ENCODE measurements at regions not wholly inside any gene's neighbourhood (a gene's known extent, or its start where the extent isn't known, plus 50 kb on each side); places are given as distances from the start of the nearest gene placed in this dataset.
A peak's percentile ranks its signal among the peaks of the same experiment; 100 is the strongest.

DNA sequence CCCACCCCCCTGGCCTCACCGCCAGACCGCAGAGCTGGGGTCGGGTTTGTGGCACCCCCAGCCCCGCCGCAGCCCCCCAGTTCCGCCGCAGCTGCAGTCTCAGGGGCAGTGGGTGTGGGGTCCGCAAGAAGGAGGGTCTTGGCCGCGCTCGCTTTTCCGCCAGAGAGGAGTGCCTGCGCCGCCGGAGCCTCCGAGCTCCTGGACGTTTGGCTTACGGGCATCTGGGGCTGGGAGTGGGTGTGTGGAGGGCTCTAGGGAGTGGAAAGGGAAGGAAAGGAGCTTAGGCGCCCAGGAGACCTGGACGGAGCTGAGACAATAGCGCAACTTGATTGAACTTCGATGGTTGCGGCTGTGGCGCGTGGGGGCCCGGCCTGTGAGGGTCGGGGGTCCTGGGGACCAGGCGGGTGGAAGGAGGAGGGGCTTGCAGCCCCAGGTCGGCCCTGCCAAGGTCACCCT is 88.8 kb upstream of the IPO9 start:
- TF ChIP-seq, protein P1, sequence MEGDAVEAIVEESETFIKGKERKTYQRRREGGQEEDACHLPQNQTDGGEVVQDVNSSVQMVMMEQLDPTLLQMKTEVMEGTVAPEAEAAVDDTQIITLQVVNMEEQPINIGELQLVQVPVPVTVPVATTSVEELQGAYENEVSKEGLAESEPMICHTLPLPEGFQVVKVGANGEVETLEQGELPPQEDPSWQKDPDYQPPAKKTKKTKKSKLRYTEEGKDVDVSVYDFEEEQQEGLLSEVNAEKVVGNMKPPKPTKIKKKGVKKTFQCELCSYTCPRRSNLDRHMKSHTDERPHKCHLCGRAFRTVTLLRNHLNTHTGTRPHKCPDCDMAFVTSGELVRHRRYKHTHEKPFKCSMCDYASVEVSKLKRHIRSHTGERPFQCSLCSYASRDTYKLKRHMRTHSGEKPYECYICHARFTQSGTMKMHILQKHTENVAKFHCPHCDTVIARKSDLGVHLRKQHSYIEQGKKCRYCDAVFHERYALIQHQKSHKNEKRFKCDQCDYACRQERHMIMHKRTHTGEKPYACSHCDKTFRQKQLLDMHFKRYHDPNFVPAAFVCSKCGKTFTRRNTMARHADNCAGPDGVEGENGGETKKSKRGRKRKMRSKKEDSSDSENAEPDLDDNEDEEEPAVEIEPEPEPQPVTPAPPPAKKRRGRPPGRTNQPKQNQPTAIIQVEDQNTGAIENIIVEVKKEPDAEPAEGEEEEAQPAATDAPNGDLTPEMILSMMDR (conservative IDR thresholded peaks at IDR 0.05; ENCODE audit: low read depth, low read length) = no peak
- no peak for TF ChIP-seq EZH2 (IDR thresholded peaks at IDR 0.05; ENCODE audit: borderline replicate concordance, low read depth, low read length, poor library complexity, severe bottlenecking)
- no peaks in the 10 kb centered on the region for H3K9me3 ChIP-seq (ENCODE audit: low read depth, low read length, poor library complexity, severe bottlenecking)
- no peak overlapping the region for H3K27ac ChIP-seq (ENCODE audit: low read depth, low read length, poor library complexity, severe bottlenecking)
- no peak for DNase-seq (ENCODE audit: low spot score)
- intact Hi-C loops (cut with micrococcal nuclease; ENCODE audit: unreplicated experiment) = no loop called here
- H3K4me3 ChIP-seq (ENCODE audit: low read depth, low read length, poor library complexity, severe bottlenecking) = peak overlapping the region; percentile 39
- H3K36me3 ChIP-seq (ENCODE audit: insufficient read depth, low read length, poor library complexity, severe bottlenecking) = no peaks in the 10 kb centered on the region
- H3K27me3 ChIP-seq (replicated peaks; ENCODE audit: insufficient read depth, low read depth, low read length, poor library complexity) = no peaks in the 10 kb centered on the region
- ChIA-PET CTCF (no interaction called here), POLR2A (ENCODE audit: low non-redundant PET) (no interaction called here)
- H3K4me1 ChIP-seq (ENCODE audit: insufficient read depth, low read length, poor library complexity, severe bottlenecking) = peaks cover 31% of the 10 kb centered on the region
- BruUV-seq (replicated peaks) = no TSS peak

DNA sequence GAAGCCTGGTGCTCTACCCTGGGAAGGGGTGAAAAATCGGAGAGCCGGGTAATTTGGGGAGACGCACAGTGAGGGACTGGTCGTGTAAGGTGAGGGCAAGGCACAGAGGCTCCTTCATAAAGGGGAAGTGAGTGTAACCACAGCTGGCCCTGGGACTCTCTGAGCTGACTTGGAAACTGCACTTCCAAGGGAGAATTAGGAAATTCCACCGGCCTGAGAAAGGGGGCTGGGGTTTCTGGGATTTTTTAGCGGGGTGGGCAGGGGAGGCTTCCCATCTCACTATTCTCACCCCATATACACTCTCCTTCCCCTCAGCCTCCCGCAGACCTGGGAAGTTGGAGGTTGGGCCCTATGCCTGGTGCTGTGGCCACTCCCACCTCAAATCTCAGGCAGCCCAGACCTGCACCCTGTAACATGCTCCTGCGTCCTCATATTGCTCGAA is 88.3 kb upstream of the IPO9 start:
- TF ChIP-seq EZH2 (IDR thresholded peaks at IDR 0.05; ENCODE audit: borderline replicate concordance, low read depth, low read length, poor library complexity, severe bottlenecking) = no peak
- TF ChIP-seq, protein P1 (conservative IDR thresholded peaks at IDR 0.05; ENCODE audit: low read depth, low read length) = no peak
- CTCF ChIA-PET = no interaction called here
- no peaks in the 10 kb centered on the region for H3K36me3 ChIP-seq (ENCODE audit: insufficient read depth, low read length, poor library complexity, severe bottlenecking)
- no peaks in the 10 kb centered on the region for H3K27me3 ChIP-seq (replicated peaks; ENCODE audit: insufficient read depth, low read depth, low read length, poor library complexity)
- H3K27ac ChIP-seq (ENCODE audit: low read depth, low read length, poor library complexity, severe bottlenecking) = no peak overlapping the region
- no peak overlapping the region for H3K4me3 ChIP-seq (ENCODE audit: low read depth, low read length, poor library complexity, severe bottlenecking)
- intact Hi-C loops (cut with micrococcal nuclease; ENCODE audit: unreplicated experiment) = no loop called here
- no TSS peak for BruUV-seq (replicated peaks)
- H3K9me3 ChIP-seq (ENCODE audit: low read depth, low read length, poor library complexity, severe bottlenecking) = no peaks in the 10 kb centered on the region
- DNase-seq (ENCODE audit: low spot score) = no peak
- peaks cover 31% of the 10 kb centered on the region for H3K4me1 ChIP-seq (ENCODE audit: insufficient read depth, low read length, poor library complexity, severe bottlenecking)
- POLR2A ChIA-PET (ENCODE audit: low non-redundant PET) = no interaction called here

DNA sequence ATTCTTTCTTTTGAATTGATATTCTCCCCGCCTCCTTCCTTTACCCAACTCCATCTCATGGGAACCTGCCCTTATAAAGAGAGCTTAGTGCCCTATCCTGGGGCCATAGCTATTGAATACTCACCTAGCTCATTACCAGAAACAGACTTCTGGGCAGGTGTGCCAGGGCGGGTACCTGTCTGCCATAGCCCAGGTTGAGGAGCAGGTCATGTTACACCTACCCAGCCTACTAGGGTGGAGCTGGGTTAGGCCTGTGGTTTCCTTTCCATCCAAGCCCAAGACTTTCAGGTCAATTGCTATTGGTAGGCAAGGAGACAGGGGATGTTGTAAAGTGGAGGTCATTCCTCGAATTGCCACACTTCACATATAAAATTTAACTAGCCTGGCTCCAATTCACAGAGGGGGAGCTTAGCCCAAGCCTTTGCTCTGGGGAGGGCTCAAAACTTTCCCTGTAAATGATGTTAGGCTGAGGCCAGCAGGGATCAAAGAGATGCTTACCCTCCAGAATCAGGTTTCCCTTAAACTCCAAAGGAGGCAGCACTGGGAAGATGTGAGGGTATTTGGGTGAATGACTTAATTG is 87.1 kb upstream of the IPO9 start:
- H3K27me3 ChIP-seq (replicated peaks; ENCODE audit: insufficient read depth, low read depth, low read length, poor library complexity) = no peaks in the 10 kb centered on the region
- H3K27ac ChIP-seq (ENCODE audit: low read depth, low read length, poor library complexity, severe bottlenecking) = no peak overlapping the region
- H3K36me3 ChIP-seq (ENCODE audit: insufficient read depth, low read length, poor library complexity, severe bottlenecking) = no peaks in the 10 kb centered on the region
- no peak for DNase-seq (ENCODE audit: low spot score)
- ChIA-PET CTCF (no interaction called here), POLR2A (ENCODE audit: low non-redundant PET) (no interaction called here)
- no peak overlapping the region for H3K4me3 ChIP-seq (ENCODE audit: low read depth, low read length, poor library complexity, severe bottlenecking)
- H3K4me1 ChIP-seq (ENCODE audit: insufficient read depth, low read length, poor library complexity, severe bottlenecking) = peaks cover 22% of the 10 kb centered on the region
- intact Hi-C loops (cut with micrococcal nuclease; ENCODE audit: unreplicated experiment) = no loop called here
- no peak for TF ChIP-seq EZH2 (IDR thresholded peaks at IDR 0.05; ENCODE audit: borderline replicate concordance, low read depth, low read length, poor library complexity, severe bottlenecking)
- TF ChIP-seq, protein P1 (conservative IDR thresholded peaks at IDR 0.05; ENCODE audit: low read depth, low read length) = no peak
- H3K9me3 ChIP-seq (ENCODE audit: low read depth, low read length, poor library complexity, severe bottlenecking) = no peaks in the 10 kb centered on the region
- no TSS peak for BruUV-seq (replicated peaks)
